ENCODE measurements at regions not wholly inside any gene's neighbourhood (a gene's known extent, or its start where the extent isn't known, plus 50 kb on each side); places are given as distances from the start of the nearest gene placed in this dataset.

DNA sequence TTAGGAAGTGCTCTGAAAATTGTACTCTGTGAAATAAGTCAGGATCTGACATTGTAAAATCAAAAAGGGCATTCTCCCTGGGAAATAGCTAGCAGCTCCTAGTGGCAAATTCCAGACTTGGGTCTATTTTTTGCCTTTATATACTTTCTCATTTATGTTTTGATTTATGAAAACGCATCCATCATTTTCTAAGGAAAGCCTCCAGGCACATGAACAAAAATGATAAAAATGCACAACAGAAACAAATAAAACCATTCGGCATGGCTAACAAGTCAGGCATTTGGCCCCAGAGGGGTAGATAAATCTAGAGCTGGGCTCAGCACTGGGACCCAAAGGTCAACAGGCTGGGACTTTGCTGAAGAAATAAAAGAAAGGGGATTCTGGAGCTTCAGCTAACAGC lies 167.0 kb downstream of the BCL11A start:
- TF ChIP-seq YY1 (IDR thresholded peaks at IDR 0.05; ENCODE audit: insufficient read depth, insufficient read length), result no peak
- no peak for TF ChIP-seq ZNF274 (IDR thresholded peaks at IDR 0.05; ENCODE audit: low read depth, low read length)
- no peak for TF ChIP-seq SUZ12 (IDR thresholded peaks at IDR 0.05; ENCODE audit: extremely low read depth, insufficient read depth, insufficient read length)
